Progenitor cell of endocrine pancreas (in vitro differentiated cells): ENCODE measurements at regions not wholly inside any gene's neighbourhood (a gene's known extent, or its start where the extent isn't known, plus 50 kb on each side); places are given as distances from the start of the nearest gene placed in this dataset.

Experiments used
- DNase-seq: peaks from one replicate; pipeline ENCODE4 v3.0.0; 2021; ENCODE audit warnings: low spot score; ENCODE audit not compliant: unreplicated experiment
- H3K27ac Mint-ChIP-seq: 2 replicates; pipeline ENCODE4 v1.8.0; 2021; ENCODE audit warnings: mild to moderate bottlenecking, moderate library complexity, mixed read lengths
- H3K27me3 Mint-ChIP-seq: 2 replicates; pipeline ENCODE4 v1.8.0; 2021; ENCODE audit warnings: mixed read lengths
- H3K36me3 Mint-ChIP-seq: 2 replicates; pipeline ENCODE4 v1.8.0; 2022; ENCODE audit warnings: mixed read lengths; ENCODE audit not compliant: insufficient read depth
- H3K4me1 Mint-ChIP-seq: 2 replicates; pipeline ENCODE4 v1.8.0; 2021; ENCODE audit warnings: low read depth, mixed read lengths
- H3K4me3 Mint-ChIP-seq: 2 replicates; pipeline ENCODE4 v1.8.0; 2021; ENCODE audit warnings: low read depth, mild to moderate bottlenecking, moderate library complexity, mixed read lengths
- H3K9me3 Mint-ChIP-seq: 2 replicates; pipeline ENCODE4 v1.8.0; 2021; ENCODE audit warnings: low read depth, mixed read lengths
- TF ChIP-seq, protein P1 (sequence below): fragments of 200-600 bp; sonication (generic); IDR thresholded peaks from one replicate; pipeline ENCODE4 v1.5.0; 2021; ENCODE audit warnings: antibody characterized with exemption, mild to moderate bottlenecking; ENCODE audit not compliant: unreplicated experiment

DNA sequence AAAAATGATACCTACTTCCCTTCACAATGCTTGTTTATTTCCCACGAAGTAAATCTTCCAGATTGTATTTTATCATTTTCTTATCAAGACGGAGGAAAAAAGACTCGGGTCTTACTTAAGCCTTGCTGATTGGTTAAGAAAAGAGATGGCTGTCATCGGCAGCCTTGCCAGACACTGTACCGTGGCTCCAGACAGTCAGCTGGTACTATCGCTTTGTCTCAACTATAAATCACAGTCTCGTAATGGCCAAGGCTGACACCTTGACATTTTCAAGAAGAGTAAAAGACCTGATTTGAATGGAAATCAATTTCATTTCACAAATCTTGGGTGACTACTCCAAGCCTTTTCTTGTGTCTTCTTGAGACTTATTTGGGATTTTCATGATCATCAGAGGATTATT lies 868.0 kb downstream of the USP25 start:
- no peak for DNase-seq
- TF ChIP-seq, protein P1, sequence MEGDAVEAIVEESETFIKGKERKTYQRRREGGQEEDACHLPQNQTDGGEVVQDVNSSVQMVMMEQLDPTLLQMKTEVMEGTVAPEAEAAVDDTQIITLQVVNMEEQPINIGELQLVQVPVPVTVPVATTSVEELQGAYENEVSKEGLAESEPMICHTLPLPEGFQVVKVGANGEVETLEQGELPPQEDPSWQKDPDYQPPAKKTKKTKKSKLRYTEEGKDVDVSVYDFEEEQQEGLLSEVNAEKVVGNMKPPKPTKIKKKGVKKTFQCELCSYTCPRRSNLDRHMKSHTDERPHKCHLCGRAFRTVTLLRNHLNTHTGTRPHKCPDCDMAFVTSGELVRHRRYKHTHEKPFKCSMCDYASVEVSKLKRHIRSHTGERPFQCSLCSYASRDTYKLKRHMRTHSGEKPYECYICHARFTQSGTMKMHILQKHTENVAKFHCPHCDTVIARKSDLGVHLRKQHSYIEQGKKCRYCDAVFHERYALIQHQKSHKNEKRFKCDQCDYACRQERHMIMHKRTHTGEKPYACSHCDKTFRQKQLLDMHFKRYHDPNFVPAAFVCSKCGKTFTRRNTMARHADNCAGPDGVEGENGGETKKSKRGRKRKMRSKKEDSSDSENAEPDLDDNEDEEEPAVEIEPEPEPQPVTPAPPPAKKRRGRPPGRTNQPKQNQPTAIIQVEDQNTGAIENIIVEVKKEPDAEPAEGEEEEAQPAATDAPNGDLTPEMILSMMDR, result no peak
- Mint-ChIP-seq H3K27me3 (no peaks in the 10 kb centered on the region), H3K36me3 (peaks cover 2% of the 10 kb centered on the region), H3K9me3 (peaks cover 5% of the 10 kb centered on the region), H3K4me3 (no peak overlapping the region), H3K27ac (no peak overlapping the region), H3K4me1 (no peaks in the 10 kb centered on the region)

DNA sequence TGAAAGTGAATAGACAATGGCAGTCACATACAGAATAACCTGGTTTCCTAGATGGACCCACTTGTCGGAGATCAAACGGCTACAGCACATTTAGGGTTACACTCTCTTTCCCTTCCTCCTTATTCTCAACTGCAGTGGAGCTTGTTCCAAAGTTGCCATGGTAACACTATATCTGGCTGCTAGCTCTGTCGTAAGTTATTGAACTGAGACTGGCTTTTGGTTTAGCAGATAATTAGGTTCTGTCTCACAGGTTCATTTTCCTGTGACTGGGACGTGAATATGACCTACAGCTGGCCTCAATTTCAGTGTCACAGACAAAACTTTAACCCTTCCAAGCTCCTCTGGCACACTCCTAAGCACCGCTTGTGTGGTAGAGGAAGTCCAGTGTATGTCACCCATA lies 875.8 kb downstream of the USP25 start:
- Mint-ChIP-seq H3K4me3 (no peak overlapping the region), H3K36me3 (no peaks in the 10 kb centered on the region), H3K27ac (no peak overlapping the region)

DNA sequence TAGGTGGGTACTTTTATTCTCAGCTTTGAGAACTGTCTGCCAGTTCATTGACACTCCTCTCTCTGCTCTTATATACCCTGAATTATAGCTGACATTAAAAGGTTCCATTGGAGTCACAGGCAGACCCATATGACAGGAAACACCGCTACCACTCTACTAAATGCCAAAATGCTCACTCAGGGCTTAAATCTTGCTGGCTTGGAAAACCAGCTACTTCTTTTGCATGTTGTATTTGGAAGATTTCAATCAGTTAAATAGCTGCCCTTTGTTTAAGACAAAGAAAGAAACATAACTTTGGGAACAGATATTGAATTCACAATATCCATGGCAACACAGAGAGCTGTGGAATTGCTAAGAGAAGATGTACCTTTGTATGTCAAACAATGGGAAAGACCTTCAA lies 876.5 kb downstream of the USP25 start:
- Mint-ChIP-seq H3K4me3 (no peak overlapping the region), H3K27ac (no peak overlapping the region), H3K27me3 (no peaks in the 10 kb centered on the region), H3K4me1 (peaks cover 19% of the 10 kb centered on the region), H3K9me3 (no peaks in the 10 kb centered on the region), H3K36me3 (no peaks in the 10 kb centered on the region)
- no peak for DNase-seq
- TF ChIP-seq, protein P1, result no peak

More for the DNA sequence above, 875.8 kb downstream of the USP25 start:
- TF ChIP-seq, protein P1, result no peak
- DNase-seq, result no peak
- Mint-ChIP-seq H3K4me1 (peaks cover 19% of the 10 kb centered on the region), H3K9me3 (no peaks in the 10 kb centered on the region), H3K27me3 (no peaks in the 10 kb centered on the region)

GRCh38 chr21:16608209-16608830 lies 878.5 kb downstream of the USP25 start:
- no peaks in the 10 kb centered on the region for H3K27me3 Mint-ChIP-seq
- H3K36me3 Mint-ChIP-seq, result no peaks in the 10 kb centered on the region
- peaks cover 19% of the 10 kb centered on the region for H3K4me1 Mint-ChIP-seq
- H3K4me3 Mint-ChIP-seq, result no peak overlapping the region
- H3K27ac Mint-ChIP-seq, result no peak overlapping the region
- DNase-seq, result no peak
- no peaks in the 10 kb centered on the region for H3K9me3 Mint-ChIP-seq
- TF ChIP-seq, protein P1, result peak; percentile 24

DNA sequence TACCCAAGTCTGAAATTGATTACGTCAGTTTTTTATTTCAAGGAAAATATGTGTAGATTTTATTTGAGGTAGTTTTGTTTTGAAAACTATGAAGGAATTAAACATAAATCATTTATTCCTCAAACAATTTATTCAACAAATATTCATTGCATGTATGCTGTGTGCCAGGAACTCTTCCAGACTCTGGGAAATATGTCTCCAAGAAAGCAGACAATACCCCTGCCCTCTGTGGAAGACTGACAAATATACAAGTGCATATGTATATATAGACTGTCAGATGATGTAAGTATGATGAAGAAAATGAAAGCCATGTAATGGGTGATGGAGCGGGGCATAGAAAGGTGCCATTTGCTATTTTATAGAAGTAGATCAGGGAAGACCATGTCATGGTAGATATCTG lies 889.5 kb downstream of the USP25 start:
- TF ChIP-seq, protein P1, result no peak
- Mint-ChIP-seq H3K27me3 (no peaks in the 10 kb centered on the region), H3K4me1 (no peaks in the 10 kb centered on the region), H3K36me3 (peaks cover 8% of the 10 kb centered on the region), H3K9me3 (peaks cover 14% of the 10 kb centered on the region), H3K27ac (no peak overlapping the region), H3K4me3 (no peak overlapping the region)
- DNase-seq, result no peak
